D721Med (cell line): ENCODE measurements at regions not wholly inside any gene's neighbourhood (a gene's known extent, or its start where the extent isn't known, plus 50 kb on each side); places are given as distances from the start of the nearest gene placed in this dataset.

Source experiments
- DNase-seq: peaks from one replicate; pipeline ENCODE4 v3.0.0; 2011; ENCODE audit warnings: low spot score; ENCODE audit not compliant: insufficient read length
- FAIRE-seq: peaks from 2 replicates; lab custom pipeline; 2011; peaks lifted over from hg19 to GRCh38; lab: Jason Lieb, UNC
- CTCF ChIP-seq: IDR thresholded peaks from 2 replicates; pipeline ENCODE4 v1.5.1; 2012; ENCODE audit warnings: mild to moderate bottlenecking, control low read depth; ENCODE audit not compliant: insufficient read depth; ENCODE audit errors: missing control alignments

- no peak for TF ChIP-seq CTCF
- FAIRE-seq, result no peak
- no peak for DNase-seq
These were observed 475.0 kb downstream of the HS3ST3B1 start for GRCh38 chr17:14775731-14776492.

GRCh38 chr17:14774774-14775173, 473.9 kb downstream of the HS3ST3B1 start:
- FAIRE-seq, result no peak
- DNase-seq, result no peak
- no peak for TF ChIP-seq CTCF

GRCh38 chr17:14772776-14773175, 471.9 kb downstream of the HS3ST3B1 start:
- DNase-seq (no peak), FAIRE-seq (no peak)
- no peak for TF ChIP-seq CTCF

GRCh38 chr17:14771543-14771942, 470.7 kb downstream of the HS3ST3B1 start:
- FAIRE-seq, result no peak
- TF ChIP-seq CTCF, result no peak
- no peak for DNase-seq

- FAIRE-seq (no peak), DNase-seq (no peak)
These were observed 468.0 kb downstream of the HS3ST3B1 start for GRCh38 chr17:14768923-14769322.

GRCh38 chr17:14762736-14763479, 462.0 kb downstream of the HS3ST3B1 start:
- TF ChIP-seq CTCF, result no peak
- FAIRE-seq, result no peak
- DNase-seq, result no peak

More at GRCh38 chr17:14768923-14769322, 468.0 kb downstream of the HS3ST3B1 start:
- TF ChIP-seq CTCF, result no peak
